GM19463 (cell line): ENCODE measurements at regions not wholly inside any gene's neighbourhood (a gene's known extent, or its start where the extent isn't known, plus 50 kb on each side); places are given as distances from the start of the nearest gene placed in this dataset.

Source experiments
- ATAC-seq: cut with Tn5 transposase; IDR thresholded peaks from one replicate; pipeline ENCODE4 v1.9.1; 2021; ENCODE audit warnings: mild to moderate bottlenecking, moderate library complexity; ENCODE audit not compliant: unreplicated experiment

DNA sequence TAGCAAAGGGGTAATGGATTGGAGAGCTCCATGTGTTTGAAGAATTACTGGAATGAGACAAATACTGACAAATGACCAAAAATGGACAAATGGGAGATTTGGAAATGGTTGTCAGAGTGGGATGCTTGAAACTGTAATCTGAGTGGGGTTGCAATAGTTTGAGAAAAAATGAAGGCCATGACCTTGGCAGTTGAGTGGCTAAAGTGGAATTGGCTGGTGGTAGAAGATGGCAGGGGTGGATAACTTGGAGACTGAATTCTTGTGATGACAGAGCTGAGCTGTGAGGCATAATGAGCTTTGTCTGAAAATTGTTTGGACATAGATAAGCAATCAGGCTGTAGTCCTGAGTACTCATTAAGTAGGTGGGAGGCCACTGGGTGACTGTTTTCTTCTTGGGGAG, 222.5 kb upstream of the PRICKLE1 start:
- ATAC-seq: no peak

DNA sequence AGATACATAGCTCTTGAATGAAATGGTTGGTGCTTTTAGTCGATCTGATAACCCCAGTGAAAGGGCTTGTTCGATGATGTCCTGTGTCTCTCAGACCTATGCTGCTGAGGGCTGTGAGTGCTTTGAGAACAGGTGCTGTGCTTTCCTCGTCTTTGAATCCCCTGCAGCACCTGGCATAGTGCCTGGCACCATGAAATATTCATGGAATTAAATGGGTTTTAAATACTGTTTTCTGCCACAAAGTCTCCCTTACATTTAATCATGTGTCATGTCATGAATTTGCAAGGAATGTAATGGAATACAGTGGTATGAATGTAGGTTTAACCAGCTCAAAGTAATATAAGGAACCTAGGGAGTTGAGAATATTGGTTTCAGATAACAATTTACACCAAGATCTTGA, 220.5 kb upstream of the PRICKLE1 start:
- no peak for ATAC-seq

DNA sequence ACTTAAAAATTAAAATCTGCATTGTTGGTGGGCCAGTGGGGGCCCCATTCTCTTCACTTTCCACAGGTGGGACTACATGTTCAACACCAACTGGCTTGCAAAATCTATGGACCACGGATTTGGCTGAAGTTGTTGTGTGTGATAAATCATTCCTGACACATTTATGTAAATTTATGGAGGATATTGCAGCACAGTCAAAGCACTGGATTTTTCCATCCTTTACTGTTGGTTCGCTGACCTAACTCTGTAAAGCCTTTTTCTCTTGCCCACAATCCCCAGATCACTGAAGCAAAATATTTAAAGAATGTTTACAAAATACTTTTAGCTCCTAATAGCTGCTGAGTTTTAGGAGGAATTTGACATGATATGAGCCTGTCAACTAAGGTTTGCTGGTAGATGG, 219.7 kb upstream of the PRICKLE1 start:
- no peak for ATAC-seq

DNA sequence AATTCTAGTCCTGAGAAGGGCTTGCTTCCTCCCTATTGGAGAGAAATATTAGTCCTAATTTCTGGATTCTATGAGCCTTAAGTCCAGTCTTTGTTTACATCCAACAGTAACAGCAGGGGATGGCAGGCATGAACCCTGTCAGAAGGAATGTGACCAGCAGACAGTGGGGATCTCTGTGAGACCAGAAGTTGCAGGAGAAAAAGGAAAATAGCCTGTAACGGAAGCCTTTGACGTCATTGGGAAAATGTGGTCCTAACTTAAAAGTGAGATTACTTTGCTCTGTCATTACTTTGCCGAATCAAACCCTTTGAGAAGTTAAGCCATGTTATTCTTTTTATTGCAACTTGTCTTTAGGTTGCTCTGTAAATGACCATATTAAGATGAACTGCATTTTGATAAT, 218.2 kb upstream of the PRICKLE1 start:
- no peak for ATAC-seq

DNA sequence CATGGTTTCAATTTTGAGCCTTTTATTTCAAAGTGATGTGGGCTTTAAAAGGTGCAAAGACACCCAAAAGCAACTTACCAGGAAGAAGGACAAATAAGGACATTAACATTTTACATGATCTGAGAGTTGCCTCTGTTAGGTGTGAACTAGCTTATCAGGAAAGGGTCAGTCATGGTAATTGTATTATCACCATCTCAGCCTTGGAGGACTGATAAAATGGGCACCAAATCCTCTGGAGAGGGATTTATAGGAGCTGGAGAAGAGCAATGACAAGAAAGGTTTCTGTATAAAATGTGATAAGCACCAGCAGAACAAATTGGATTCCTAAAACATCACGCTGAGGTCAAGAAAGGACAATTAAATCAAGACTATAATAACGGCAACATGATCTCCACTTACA, 217.7 kb upstream of the PRICKLE1 start:
- no peak for ATAC-seq

DNA sequence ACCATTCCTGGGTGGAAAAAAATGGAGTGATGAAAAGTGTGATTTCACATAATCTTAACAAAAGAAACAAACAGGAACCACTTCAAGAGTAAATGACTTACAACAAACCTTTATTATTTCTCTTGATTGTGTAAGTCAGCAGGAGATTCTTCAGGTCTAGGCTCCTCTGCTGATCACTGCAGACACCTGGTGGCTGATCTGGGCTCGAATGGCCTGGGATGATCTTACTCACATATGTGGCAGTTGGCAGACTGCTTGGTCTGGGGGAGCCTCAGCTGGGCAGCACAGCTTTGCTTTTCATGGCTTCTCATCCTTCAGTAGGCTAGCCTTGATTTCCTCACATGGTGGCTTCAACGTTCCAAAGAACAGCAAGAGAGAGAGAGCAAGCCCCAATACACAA, 215.4 kb upstream of the PRICKLE1 start:
- no peak for ATAC-seq

DNA sequence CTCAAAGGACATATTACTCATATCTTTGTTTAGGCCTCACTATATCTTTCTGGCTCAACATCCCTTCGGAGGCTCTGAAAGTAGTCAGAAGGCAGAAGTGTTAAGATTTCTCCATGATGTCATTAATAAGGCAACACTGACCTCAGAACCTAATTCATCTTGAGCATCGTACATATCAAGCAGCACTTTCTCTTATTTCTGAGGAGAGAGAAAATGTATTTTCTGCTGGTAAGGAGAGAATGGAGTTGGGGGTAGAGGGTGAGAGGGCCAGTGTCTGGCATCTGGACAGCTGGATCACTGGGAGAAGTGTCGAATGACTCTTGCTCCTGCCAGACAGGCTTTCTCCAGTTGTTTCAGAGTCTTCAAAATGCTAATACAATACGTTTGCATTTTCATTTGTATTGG, 213.2 kb upstream of the PRICKLE1 start:
- ATAC-seq: no peak

DNA sequence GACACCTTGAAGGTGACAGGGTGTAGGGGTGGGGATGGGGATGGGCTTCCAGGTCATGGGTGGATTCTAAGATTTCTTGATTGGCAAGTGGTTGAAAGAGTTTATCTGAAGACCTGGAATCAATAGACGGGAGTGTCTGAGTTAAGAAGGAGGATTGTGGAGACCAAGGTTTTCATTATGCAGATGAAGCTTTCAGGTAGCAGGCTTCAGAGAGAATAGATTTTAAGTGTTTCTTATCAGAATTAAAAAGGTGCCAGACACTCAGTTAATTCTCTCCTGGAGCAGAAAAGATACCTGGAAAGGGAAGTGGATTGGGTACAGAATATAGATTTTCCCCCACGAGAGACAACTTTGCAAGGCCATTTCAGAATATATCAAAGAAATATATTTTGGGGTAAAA, 211.7 kb upstream of the PRICKLE1 start:
- no peak for ATAC-seq

DNA sequence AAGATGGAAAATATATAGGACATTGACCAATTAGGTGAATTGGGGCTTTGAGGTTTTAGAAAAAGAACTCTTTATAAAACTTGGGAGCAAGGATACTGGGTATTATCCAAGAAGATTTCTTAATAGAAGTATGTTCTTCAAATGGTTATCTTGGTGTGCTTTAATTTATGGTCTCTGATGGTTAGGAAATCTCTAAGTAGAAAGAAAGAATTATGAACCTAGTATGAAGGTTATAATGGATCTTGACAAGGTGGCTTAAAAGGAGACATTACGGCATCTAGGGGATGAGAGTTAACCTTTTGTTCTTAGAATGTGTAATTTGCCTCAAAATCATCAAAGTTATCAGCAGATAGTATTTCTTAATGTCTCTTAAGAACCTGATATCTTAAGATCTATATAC, 210.4 kb upstream of the PRICKLE1 start:
- no peak for ATAC-seq

DNA sequence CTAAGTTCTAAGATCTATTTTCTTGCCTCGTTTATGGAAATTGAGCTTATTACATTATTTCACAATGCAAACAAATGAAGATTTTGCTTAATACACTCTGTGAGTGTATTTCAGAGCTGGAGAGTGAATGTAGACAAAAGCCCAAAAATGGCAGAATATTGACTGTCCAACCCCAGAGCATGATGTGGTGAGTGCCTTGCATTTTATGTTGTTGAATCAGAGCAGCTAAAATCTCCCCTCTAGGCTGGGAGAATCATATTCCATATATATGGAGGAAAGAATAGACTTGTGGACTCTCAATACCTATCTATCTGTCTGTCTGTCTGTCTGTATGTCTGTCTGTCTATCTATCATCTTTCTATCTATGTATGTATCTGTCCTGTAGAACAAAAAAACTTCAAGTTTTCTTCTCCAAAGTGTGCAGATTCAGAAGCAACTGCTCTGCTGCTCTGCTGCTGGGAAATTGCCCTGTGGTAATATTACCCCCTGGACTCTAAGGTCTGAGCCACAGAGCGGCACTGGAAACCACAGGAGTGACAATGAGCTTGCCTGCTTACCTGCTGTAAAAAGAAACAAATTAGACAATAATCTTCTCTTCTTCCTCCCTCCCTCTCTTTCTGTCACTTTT, 209.4 kb upstream of the PRICKLE1 start:
- no peak for ATAC-seq

DNA sequence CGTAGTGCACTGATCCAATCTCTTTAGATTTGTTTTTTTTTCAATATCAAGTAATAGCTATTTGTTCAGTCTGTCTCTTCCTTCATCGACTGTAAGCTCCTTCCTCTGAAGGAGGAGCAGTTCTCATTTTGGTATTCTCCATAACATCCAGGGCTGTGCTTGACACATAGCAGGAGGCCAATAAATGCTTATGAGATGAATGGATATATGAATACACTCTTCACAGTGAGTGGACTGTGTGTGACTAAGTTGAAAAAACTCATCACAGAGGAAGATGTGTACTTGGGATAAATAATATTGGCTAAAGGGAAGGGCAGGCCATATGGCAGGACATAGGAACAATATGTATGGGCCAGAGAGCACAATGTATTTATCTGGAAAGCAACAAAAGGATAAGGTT, 205.3 kb upstream of the PRICKLE1 start:
- ATAC-seq: no peak

DNA sequence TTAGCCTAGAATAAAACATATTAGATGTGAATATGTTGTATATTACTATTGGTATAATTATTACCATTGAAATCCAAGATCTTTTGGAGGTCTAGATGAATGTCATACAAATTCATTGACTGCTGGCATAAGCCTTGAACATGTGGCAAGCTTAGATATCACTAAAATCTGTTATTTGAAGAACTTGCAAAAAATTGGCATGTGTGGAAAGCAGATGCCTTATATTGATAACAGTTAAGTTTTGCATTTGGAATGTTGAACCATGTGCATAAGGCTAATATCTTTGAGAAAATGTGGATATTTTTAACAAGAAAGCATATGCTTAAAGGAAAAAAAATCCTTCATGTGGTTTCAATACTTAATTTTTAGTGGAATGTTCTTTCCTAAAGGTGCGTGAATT, 203.6 kb upstream of the PRICKLE1 start:
- ATAC-seq: no peak

DNA sequence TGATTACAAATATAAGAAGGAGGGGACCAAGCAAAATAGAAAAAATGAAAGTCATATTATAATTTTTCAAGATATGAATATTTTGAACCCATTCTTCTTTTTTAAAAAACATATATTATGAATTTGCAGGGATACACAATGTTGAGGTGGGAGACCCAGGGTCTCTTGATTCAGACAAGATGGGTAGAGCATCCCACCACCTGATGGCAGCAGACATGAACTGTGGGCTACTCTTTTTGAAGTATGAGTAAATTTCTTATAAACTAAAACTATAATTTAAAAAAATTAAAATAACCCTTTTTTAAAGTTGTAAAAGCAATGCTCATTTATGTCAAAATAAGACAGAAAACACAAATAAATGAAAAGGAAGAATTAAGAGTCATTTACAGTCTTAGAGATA, 202.7 kb upstream of the PRICKLE1 start:
- ATAC-seq: no peak

DNA sequence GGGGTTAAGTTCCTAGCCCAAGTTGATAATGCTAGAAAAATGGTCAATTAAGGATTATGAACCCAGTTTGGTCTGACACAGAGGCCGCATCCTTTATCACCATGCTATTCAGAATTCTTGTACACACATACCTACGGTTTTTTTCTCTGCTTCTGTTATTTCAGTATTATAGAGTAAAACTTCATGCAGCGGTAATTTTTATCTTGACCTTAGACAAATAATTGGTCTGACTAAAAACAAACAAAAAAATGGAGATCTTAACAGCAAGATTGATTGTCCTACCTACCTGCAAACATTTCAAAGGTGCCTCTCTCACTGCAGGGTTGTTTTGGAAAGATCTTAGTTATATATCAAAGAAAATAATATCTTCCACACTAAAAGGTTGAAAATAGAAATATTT, 201.9 kb upstream of the PRICKLE1 start:
- no peak for ATAC-seq

DNA sequence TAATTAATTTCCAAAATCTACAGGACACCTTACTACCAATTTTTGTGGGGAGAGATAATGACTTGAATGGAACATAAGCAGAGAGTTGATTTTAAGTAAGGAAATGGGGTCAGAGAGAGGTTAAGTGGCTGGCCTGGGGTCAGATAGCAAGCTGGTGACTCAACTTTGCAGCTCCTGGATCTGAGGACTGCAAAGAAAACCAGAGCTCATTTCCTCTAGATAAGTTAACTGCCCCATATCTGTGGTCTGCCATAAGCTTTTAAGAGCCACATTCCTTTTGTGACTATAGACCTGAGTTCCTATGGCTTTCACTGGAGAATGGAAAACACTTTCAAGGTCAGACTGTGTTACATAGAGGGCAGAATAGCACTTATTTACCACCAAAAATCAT, 201.2 kb upstream of the PRICKLE1 start:
- ATAC-seq: no peak

DNA sequence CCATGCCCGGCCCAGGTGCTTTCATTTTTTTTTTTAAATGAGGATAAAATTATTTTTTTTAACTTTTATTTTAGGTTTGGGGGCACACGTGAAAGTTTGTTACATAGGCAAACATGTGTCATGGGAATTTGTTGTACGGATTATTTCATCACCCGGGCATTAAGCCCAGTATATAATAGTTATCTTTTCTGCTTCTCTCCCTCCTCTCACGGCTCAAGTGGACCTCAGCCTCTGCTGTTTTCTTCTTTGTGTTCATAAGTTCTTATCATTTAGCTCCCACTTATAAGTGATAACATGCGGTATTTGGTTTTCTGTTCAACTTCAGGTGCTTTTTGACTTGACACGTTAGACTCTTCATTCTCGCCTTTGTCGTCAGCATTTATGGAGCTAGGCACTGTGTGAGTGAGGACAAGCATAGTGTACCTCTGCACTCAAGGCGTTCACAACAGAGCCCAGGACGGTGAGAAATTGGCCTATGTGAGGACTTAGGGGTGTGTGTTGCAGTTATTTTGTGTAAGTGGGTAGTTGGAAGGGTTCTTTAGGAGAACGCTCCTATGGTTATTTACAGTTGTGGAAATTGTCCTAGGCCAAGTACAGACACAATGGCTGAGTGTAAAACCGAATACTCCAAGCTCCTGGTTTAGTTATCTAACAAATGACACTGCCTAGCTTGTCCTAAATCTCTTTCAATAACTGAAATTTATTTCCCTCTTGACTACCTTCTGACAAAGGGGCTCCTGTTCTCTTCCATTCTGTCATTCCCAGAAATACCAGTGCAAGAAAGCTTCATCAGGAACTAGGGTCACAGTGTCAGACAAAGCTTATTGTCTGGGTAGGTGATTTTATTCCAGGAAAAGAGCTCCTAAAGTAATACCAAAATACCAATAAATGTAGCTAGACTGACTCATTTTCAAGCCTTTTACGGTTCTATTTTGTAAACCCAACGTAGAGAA, 200.5 kb upstream of the PRICKLE1 start:
- no peak for ATAC-seq

DNA sequence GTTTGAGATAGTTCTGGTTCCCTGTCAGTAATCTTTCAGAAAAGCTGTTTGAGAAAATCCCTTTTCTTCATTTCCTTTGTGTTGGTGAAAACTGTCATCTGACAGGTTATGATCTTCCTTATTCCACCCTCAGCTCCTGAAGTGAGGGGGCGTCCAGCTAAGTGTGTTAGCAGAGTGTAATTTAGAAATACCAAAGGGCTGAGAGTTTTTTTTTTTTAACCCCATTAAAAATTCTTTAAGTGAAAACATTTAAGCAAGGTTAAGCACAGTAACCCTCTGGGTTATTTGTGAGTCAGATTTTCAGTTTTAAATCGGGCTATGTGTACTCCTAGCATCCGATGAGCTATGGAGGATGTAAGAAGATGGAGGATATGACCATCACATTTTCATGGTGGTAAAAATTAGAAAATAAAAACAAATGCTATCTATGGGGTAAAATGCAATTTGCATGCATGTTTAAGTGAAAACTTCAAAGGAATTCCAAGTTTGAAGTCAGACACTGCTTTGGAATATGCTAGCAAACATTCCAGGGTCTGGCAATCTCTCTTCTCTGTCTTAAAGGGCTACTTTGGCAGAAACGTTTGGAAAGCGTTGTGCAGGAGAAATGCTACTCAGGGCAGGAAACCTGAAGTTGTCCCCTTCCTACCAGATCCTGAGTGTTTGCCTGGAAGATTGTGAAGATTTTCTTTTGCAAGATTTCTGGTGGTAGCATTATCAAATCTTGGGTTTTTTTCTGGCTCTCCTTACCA, 197.0 kb upstream of the PRICKLE1 start:
- ATAC-seq: no peak

DNA sequence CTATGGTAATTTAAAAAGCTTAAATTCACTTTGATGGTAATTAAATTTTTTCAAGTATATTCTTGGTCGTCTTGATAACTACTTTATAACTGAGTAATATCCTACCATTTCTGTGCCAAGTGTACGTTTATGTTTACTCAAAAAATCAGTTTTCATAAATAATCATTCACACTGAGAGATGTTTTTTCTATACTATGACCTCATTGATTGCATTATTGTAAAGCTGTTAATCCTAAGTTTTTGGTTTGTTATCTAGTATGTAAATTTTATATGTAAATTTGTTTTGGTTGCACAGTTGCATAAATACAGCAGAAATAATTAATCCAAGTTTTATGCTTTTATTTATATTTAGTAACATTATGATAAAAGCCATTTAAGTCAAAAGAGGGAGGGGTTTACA, 196.4 kb upstream of the PRICKLE1 start:
- no peak for ATAC-seq

DNA sequence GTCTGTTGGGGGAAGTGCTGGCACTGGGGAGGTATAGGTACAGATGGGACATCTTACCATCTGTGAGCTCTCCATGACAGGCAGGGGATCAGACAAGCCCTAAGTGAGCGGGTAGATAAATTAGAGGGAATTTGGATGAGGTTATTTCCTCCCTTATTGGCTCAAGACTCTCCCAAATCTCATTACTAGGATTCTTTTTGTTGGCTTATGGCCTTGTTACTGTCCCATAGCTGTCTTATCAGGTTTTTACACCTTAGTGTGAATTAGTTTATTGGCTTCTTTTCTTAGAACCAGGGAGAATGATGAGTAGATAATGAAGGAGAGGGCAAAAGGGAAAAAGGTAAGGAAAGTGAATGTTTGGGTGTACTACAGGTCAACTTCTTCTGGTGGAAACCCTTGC, 191.1 kb upstream of the PRICKLE1 start:
- ATAC-seq: no peak

DNA sequence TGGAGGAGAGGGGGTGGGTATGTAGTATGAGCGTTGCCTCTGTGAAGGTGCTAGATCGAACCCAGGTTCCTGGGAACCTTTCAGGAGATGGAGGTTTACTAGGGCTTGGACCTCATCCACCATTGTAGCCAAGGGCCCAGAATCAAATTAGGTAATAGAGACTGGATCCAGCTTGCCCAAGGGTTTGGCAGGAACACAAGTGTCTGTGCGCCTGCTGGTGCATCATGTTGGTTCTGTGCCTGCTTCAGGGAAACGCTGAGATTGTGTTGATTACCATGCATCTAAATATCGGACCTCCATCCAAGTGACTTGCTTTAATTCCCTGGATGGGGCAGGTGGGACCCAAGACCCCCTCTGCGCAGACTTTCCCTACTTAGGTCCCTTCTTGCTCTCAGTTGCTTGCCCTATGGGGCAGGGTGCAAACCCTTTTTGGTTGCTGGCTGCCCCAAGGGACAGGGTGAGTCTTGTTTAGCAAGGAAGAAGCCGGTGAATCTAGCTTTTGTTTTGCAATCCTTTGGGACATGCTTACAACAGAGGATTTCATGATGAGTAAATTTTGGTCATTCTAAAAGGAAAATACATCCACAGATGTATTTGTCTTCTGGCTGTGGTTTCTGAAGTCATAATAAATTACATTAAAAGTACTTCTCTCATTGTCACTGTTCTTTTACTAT, 189.8 kb upstream of the PRICKLE1 start:
- no peak for ATAC-seq

DNA sequence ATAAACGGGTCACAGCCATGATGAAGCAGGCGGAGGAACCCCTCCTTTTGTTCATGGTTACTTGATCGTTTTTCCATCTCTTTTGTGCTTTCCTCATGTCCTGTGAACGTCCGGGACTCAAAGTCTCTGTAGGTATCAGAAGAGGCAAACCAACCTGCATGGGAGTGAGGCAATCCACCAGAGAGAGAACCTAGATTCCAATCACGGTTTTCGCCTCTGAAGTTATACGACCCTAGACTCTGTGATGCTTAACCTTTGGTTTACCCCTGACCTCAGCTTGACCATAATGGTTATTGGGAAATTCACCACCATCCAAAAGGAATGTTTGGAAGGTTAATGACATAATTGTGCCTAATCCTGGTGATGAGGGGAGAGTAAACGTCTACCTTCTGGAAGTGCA, 186.8 kb upstream of the PRICKLE1 start:
- ATAC-seq: no peak
